Prostate gland (tissue), 2 donors: ENCODE measurements at regions not wholly inside any gene's neighbourhood (a gene's known extent, or its start where the extent isn't known, plus 50 kb on each side); places are given as distances from the start of the nearest gene placed in this dataset.

Experiments
- CTCF ChIP-seq, 4 experiments: fragments of 200-600 bp in 2 of 4; fragments of 450-650 bp in 2 of 4; sonication (generic) in 2 of 4; IDR thresholded peaks; 1 replicate in 3 of 4; 2 replicates in 1 of 4; pipeline ENCODE4 v1.5.1; 2016 to 2019; ENCODE audit warnings: antibody characterized with exemption in 4 of 4, mild to moderate bottlenecking in 2 of 4, moderate library complexity in 2 of 4
- POLR2A ChIP-seq: fragments of 450-650 bp; IDR thresholded peaks from one replicate; pipeline ENCODE4 v1.6.1; 2016; ENCODE audit warnings: antibody characterized with exemption, mild to moderate bottlenecking

GRCh38 chr15:67979281-67979680 lies 74.8 kb upstream of the PIAS1 start:
- TF ChIP-seq CTCF (IDR thresholded peaks at IDR 0.05), result no peak
- no peak for TF ChIP-seq POLR2A
